ENCODE measurements at regions not wholly inside any gene's neighbourhood (a gene's known extent, or its start where the extent isn't known, plus 50 kb on each side); places are given as distances from the start of the nearest gene placed in this dataset.

- H2AFZ ChIP-seq (replicated peaks): peak overlapping the region; percentile 22
Measured at GRCh38 chr13:110047496-110047895, 259.5 kb downstream of the COL4A1 start.

DNA sequence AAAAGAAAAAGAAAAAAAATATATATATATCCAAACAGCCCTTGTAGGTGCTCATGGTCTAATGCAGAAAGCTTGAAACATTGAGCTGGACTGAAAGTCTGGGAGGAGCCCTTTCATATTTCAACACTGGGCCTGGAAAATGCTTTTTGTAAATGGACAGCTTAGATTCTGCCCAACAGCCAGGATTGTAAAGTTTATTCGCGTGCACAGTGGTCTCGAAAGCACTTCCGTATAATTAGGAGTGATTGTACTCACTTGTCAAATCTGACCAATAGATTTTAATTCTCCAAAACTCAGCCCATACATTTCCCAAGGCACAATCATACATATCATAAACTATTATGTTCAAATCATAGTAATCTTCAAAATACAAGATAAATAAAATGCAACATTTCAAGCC, 260.1 kb downstream of the COL4A1 start:
- Histone ChIP-seq H3K27ac (no peak overlapping the region), H3K27me3 (no peaks in the 10 kb centered on the region), H3K4me3 (no peak overlapping the region), H3K36me3 (no peaks in the 10 kb centered on the region), H4K20me1 (ENCODE audit: low read depth) (no peaks in the 10 kb centered on the region), H3K9me3 (ENCODE audit: low read depth) (no peaks in the 10 kb centered on the region), H3K9ac (no peak overlapping the region), H2AFZ (replicated peaks) (no peak overlapping the region), H3K4me1 (no peaks in the 10 kb centered on the region), H3F3A (ENCODE audit: low read depth) (no peaks in the 10 kb centered on the region), H3K79me2 (ENCODE audit: low read depth) (no peaks in the 10 kb centered on the region), H3K4me2 (no peak overlapping the region)
- Mint-ChIP-seq H3K27me3 (ENCODE audit: insufficient read depth, low read depth) (peaks cover 2% of the 10 kb centered on the region), H3K4me3 (no peak overlapping the region), H3K9me3 (peaks cover 5% of the 10 kb centered on the region), H3K36me3 (no peaks in the 10 kb centered on the region), H3K4me1 (peaks cover 17% of the 10 kb centered on the region), H3K27ac (no peak overlapping the region)
- TF ChIP-seq EZH2 (IDR thresholded peaks at IDR 0.05) (no peak), EZH2phosphoT487 (IDR thresholded peaks at IDR 0.05) (no peak)
- TF ChIP-seq, protein P1, sequence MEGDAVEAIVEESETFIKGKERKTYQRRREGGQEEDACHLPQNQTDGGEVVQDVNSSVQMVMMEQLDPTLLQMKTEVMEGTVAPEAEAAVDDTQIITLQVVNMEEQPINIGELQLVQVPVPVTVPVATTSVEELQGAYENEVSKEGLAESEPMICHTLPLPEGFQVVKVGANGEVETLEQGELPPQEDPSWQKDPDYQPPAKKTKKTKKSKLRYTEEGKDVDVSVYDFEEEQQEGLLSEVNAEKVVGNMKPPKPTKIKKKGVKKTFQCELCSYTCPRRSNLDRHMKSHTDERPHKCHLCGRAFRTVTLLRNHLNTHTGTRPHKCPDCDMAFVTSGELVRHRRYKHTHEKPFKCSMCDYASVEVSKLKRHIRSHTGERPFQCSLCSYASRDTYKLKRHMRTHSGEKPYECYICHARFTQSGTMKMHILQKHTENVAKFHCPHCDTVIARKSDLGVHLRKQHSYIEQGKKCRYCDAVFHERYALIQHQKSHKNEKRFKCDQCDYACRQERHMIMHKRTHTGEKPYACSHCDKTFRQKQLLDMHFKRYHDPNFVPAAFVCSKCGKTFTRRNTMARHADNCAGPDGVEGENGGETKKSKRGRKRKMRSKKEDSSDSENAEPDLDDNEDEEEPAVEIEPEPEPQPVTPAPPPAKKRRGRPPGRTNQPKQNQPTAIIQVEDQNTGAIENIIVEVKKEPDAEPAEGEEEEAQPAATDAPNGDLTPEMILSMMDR (IDR thresholded peaks at IDR 0.05): no peak
- no peak for DNase-seq (ENCODE audit: low spot score)

More at GRCh38 chr13:110047496-110047895, 259.5 kb downstream of the COL4A1 start:
- no peaks in the 10 kb centered on the region for H3K9me3 ChIP-seq (ENCODE audit: low read depth)
- no peaks in the 10 kb centered on the region for H3K36me3 Mint-ChIP-seq
- H3K27ac Mint-ChIP-seq: no peak overlapping the region
- H4K20me1 ChIP-seq (ENCODE audit: low read depth): no peaks in the 10 kb centered on the region
- H3K4me1 Mint-ChIP-seq: peaks cover 17% of the 10 kb centered on the region
- no peaks in the 10 kb centered on the region for H3K27me3 Mint-ChIP-seq (ENCODE audit: insufficient read depth, low read depth)
- no peaks in the 10 kb centered on the region for H3K4me1 ChIP-seq
- DNase-seq (ENCODE audit: low spot score): no peak
- TF ChIP-seq EZH2 (IDR thresholded peaks at IDR 0.05) (no peak), EZH2phosphoT487 (IDR thresholded peaks at IDR 0.05) (no peak)
- TF ChIP-seq, protein P1 (IDR thresholded peaks at IDR 0.05): no peak
- no peaks in the 10 kb centered on the region for H3K79me2 ChIP-seq (ENCODE audit: low read depth)
- no peaks in the 10 kb centered on the region for H3F3A ChIP-seq (ENCODE audit: low read depth)
- no peak overlapping the region for H3K4me2 ChIP-seq
- no peak overlapping the region for H3K4me3 ChIP-seq
- no peaks in the 10 kb centered on the region for H3K36me3 ChIP-seq
- H3K9ac ChIP-seq: no peak overlapping the region
- H3K4me3 Mint-ChIP-seq: no peak overlapping the region
- H3K9me3 Mint-ChIP-seq: peaks cover 5% of the 10 kb centered on the region
- no peaks in the 10 kb centered on the region for H3K27me3 ChIP-seq
- H3K27ac ChIP-seq: no peak overlapping the region

GRCh38 chr13:110045919-110046318, 259.5 kb upstream of the IRS2 start:
- peaks cover 2% of the 10 kb centered on the region for H3K27me3 Mint-ChIP-seq (ENCODE audit: insufficient read depth, low read depth)
- Histone ChIP-seq H3K9me3 (ENCODE audit: low read depth) (no peaks in the 10 kb centered on the region), H2AFZ (replicated peaks) (no peak overlapping the region), H3K4me1 (no peaks in the 10 kb centered on the region), H3K27me3 (no peaks in the 10 kb centered on the region), H3K79me2 (ENCODE audit: low read depth) (no peaks in the 10 kb centered on the region), H3F3A (ENCODE audit: low read depth) (no peaks in the 10 kb centered on the region), H3K36me3 (no peaks in the 10 kb centered on the region), H3K4me3 (no peak overlapping the region), H3K9ac (no peak overlapping the region), H3K27ac (no peak overlapping the region), H4K20me1 (ENCODE audit: low read depth) (no peaks in the 10 kb centered on the region), H3K4me2 (no peak overlapping the region)
- H3K27ac Mint-ChIP-seq: no peak overlapping the region
- H3K4me1 Mint-ChIP-seq: peaks cover 17% of the 10 kb centered on the region
- no peak overlapping the region for H3K4me3 Mint-ChIP-seq
- DNase-seq (ENCODE audit: low spot score): no peak
- TF ChIP-seq EZH2phosphoT487 (IDR thresholded peaks at IDR 0.05) (no peak), EZH2 (IDR thresholded peaks at IDR 0.05) (no peak)
- TF ChIP-seq, protein P1 (IDR thresholded peaks at IDR 0.05): no peak
- H3K9me3 Mint-ChIP-seq: peaks cover 5% of the 10 kb centered on the region
- no peaks in the 10 kb centered on the region for H3K36me3 Mint-ChIP-seq

All from neural progenitor cell (in vitro differentiated cells).